ENCODE measurements at regions not wholly inside any gene's neighbourhood (a gene's known extent, or its start where the extent isn't known, plus 50 kb on each side); places are given as distances from the start of the nearest gene placed in this dataset.

- TF ChIP-seq KDM5A (IDR thresholded peaks at IDR 0.05; ENCODE audit: low read length) = no peak
- TF ChIP-seq SIN3A (conservative IDR thresholded peaks at IDR 0.05 in 1 of 2, IDR thresholded peaks at IDR 0.05 in 1 of 2; ENCODE audit: low read depth in 1 of 2, low read length in 2 of 2) = peak in 1 of 2 experiments; percentile 88; a peak in 2 of 4 replicates
- TF ChIP-seq CHD1 (IDR thresholded peaks at IDR 0.05; ENCODE audit: low read depth, low read length) = no peak
- peak; percentile 67; the same call in 1 of the 2 replicates for TF ChIP-seq TEAD4 (IDR thresholded peaks at IDR 0.05; ENCODE audit: low read depth, low read length)
- TF ChIP-seq NANOG (IDR thresholded peaks at IDR 0.05; ENCODE audit: insufficient read depth, low read depth, low read length, poor library complexity, severe bottlenecking) = peak; percentile 35
- TF ChIP-seq, protein P1, sequence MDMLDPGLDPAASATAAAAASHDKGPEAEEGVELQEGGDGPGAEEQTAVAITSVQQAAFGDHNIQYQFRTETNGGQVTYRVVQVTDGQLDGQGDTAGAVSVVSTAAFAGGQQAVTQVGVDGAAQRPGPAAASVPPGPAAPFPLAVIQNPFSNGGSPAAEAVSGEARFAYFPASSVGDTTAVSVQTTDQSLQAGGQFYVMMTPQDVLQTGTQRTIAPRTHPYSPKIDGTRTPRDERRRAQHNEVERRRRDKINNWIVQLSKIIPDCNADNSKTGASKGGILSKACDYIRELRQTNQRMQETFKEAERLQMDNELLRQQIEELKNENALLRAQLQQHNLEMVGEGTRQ (IDR thresholded peaks at IDR 0.05; ENCODE audit: low read length) = no peak
- TF ChIP-seq SAP30 (IDR thresholded peaks at IDR 0.05; ENCODE audit: insufficient read depth, insufficient replicate concordance, low read length) = peak; percentile 61
- peak; percentile 57 for TF ChIP-seq CREB1 (IDR thresholded peaks at IDR 0.05)
- peak; percentile 43 for TF ChIP-seq CTBP2 (IDR thresholded peaks at IDR 0.05; ENCODE audit: borderline replicate concordance, insufficient read depth, insufficient read length, low read length)
- TF ChIP-seq RXRA (IDR thresholded peaks at IDR 0.05; ENCODE audit: insufficient read depth, low read depth, low read length) = 0 out of 2 replicates have a peak, but pooled peaks have one; percentile 77
- 0 out of 2 replicates have a peak, but pooled peaks have one; percentile 22 for TF ChIP-seq MAX (IDR thresholded peaks at IDR 0.05)
- TF ChIP-seq HDAC2 (IDR thresholded peaks at IDR 0.05; ENCODE audit: borderline replicate concordance in 1 of 2, low read depth in 2 of 2, low read length in 2 of 2) = peak in 1 of 2 experiments; percentile 58; a peak in 1 of 4 replicates
Observed at GRCh38 chr9:90433398-90433941, 209.2 kb downstream of the DIRAS2 start (continued).

All from H1 (cell line).